Natural killer cell (primary cell): ENCODE measurements at regions not wholly inside any gene's neighbourhood (a gene's known extent, or its start where the extent isn't known, plus 50 kb on each side); places are given as distances from the start of the nearest gene placed in this dataset.

ENCODE experiments used
- ATAC-seq, 3 donors: fragments of 150-1000 bp in 2 of 3; fragments of 200-7000 bp in 1 of 3; cut with Tn5 transposase; 1 replicate in 1 of 3; 2 replicates in 2 of 3; pipeline ENCODE4 v1.10.0; 2021; ENCODE audit warnings: mild to moderate bottlenecking in 2 of 3, moderate library complexity in 2 of 3
- DNase-seq, 2 donors: peaks; one replicate each; pipeline versions ENCODE4 v3.0.0 to v3.0.0-alpha.2; 2013 to 2021; ENCODE audit warnings: mixed read lengths in 1 of 2
- H3K27ac ChIP-seq: one replicate; pipeline ENCODE4 v1.5.1; 2013; ENCODE audit warnings: mild to moderate bottlenecking, low read length
- H3K27me3 ChIP-seq: one replicate; pipeline ENCODE4 v1.6.1; 2013; ENCODE audit warnings: low read length; ENCODE audit not compliant: control insufficient read depth, insufficient read depth
- H3K36me3 ChIP-seq: one replicate; pipeline ENCODE4 v1.6.1; 2013; ENCODE audit warnings: low read length; ENCODE audit not compliant: control insufficient read depth, insufficient read depth
- H3K4me1 ChIP-seq: one replicate; pipeline ENCODE4 v1.6.1; 2013; ENCODE audit warnings: low read length; ENCODE audit not compliant: control insufficient read depth, insufficient read depth
- H3K4me3 ChIP-seq: one replicate; pipeline ENCODE4 v1.5.1; 2013; ENCODE audit warnings: low read length
- H3K9me3 ChIP-seq: one replicate; pipeline ENCODE4 v1.6.1; 2013; ENCODE audit warnings: low read length; ENCODE audit not compliant: control insufficient read depth, insufficient read depth
- H3K27ac Mint-ChIP-seq, 2 donors: one replicate each; pipeline ENCODE4 v1.8.0; 2022; ENCODE audit warnings: mild to moderate bottlenecking in 2 of 2, mixed read lengths in 2 of 2, moderate library complexity in 1 of 2
- H3K27me3 Mint-ChIP-seq, 2 donors: one replicate each; pipeline ENCODE4 v1.8.0; 2022; ENCODE audit warnings: low read depth in 2 of 2, mixed read lengths in 2 of 2
- H3K36me3 Mint-ChIP-seq: one replicate; pipeline ENCODE4 v1.8.0; 2022; ENCODE audit warnings: mixed read lengths
- H3K4me1 Mint-ChIP-seq, 2 donors: one replicate each; pipeline ENCODE4 v1.8.0; 2022; ENCODE audit warnings: mixed read lengths in 2 of 2
- H3K4me3 Mint-ChIP-seq: one replicate; pipeline ENCODE4 v1.8.0; 2022; ENCODE audit warnings: mild to moderate bottlenecking, moderate library complexity, mixed read lengths
- H3K9me3 Mint-ChIP-seq, 2 donors: one replicate each; pipeline ENCODE4 v1.8.0; 2022; ENCODE audit warnings: mixed read lengths in 2 of 2
- WGBS: methylation state at CpG from one replicate; pipeline ENCODE4 v1.1.7; 2013; ENCODE audit warnings: missing lambda C conversion rate; ENCODE audit not compliant: insufficient coverage; 5-methylcytosine and 5-hydroxymethylcytosine counted together
- intact Hi-C: fragments of 100-400 bp; cut with micrococcal nuclease; formaldehyde crosslinking; loops from one replicate; pipeline ENCODE4 v1.14.2; 2022
- TF ChIP-seq, protein P1 (sequence below): fragments of 200-600 bp; IDR thresholded peaks from one replicate; pipeline ENCODE4 v1.8.0; 2022; ENCODE audit warnings: antibody characterized with exemption

DNA sequence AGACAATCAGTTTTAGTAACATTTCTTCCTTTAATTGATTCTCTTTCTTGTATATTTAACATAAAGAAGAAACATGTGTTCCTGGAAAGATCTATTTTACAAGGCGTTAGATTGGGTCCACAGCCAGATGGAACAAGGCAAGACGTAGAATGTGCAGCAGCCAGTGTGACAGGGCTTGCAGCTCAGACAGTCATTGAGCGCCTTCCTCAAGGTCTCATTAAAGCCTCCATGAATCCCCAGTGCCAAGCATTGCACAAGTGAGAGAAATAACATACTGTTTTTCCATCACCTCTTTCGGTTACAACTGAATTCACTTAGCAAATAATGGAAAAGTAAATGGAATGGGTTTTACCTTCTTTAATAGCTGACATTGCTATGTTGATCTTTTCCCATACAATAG lies 292.5 kb downstream of the USP46 start:
- Mint-ChIP-seq H3K4me3 (no peak overlapping the region), H3K36me3 (no peaks in the 10 kb centered on the region), H3K27ac (no peak overlapping the region), H3K9me3 (peaks cover 2% of the 10 kb centered on the region in 2 donors), H3K4me1 (no peaks in the 10 kb centered on the region), H3K27me3 (no peaks in the 10 kb centered on the region)
- no peak overlapping the region for H3K4me3 ChIP-seq
- H3K9me3 ChIP-seq: no peaks in the 10 kb centered on the region
- DNase-seq (no peak), ATAC-seq (no peak)
- H3K36me3 ChIP-seq: no peaks in the 10 kb centered on the region
- 87% methylated on average over 3 of the region's 4 CpGs for WGBS
- H3K27ac ChIP-seq: no peak overlapping the region
- H3K27me3 ChIP-seq: no peaks in the 10 kb centered on the region
- H3K4me1 ChIP-seq: no peaks in the 10 kb centered on the region
- intact Hi-C loops: no loop called here
- TF ChIP-seq, protein P1, sequence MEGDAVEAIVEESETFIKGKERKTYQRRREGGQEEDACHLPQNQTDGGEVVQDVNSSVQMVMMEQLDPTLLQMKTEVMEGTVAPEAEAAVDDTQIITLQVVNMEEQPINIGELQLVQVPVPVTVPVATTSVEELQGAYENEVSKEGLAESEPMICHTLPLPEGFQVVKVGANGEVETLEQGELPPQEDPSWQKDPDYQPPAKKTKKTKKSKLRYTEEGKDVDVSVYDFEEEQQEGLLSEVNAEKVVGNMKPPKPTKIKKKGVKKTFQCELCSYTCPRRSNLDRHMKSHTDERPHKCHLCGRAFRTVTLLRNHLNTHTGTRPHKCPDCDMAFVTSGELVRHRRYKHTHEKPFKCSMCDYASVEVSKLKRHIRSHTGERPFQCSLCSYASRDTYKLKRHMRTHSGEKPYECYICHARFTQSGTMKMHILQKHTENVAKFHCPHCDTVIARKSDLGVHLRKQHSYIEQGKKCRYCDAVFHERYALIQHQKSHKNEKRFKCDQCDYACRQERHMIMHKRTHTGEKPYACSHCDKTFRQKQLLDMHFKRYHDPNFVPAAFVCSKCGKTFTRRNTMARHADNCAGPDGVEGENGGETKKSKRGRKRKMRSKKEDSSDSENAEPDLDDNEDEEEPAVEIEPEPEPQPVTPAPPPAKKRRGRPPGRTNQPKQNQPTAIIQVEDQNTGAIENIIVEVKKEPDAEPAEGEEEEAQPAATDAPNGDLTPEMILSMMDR: no peak

- Mint-ChIP-seq H3K4me1 (no peaks in the 10 kb centered on the region), H3K9me3 (peaks cover 1 to 2% of the 10 kb centered on the region in 2 donors), H3K4me3 (no peak overlapping the region), H3K27me3 (no peaks in the 10 kb centered on the region), H3K27ac (no peak overlapping the region), H3K36me3 (no peaks in the 10 kb centered on the region)
- intact Hi-C loops: no loop called here
- Histone ChIP-seq H3K27me3 (no peaks in the 10 kb centered on the region), H3K27ac (no peak overlapping the region), H3K4me1 (no peaks in the 10 kb centered on the region), H3K9me3 (no peaks in the 10 kb centered on the region), H3K36me3 (no peaks in the 10 kb centered on the region), H3K4me3 (no peak overlapping the region)
- 71% methylated on average over 2 of the region's 2 CpGs for WGBS
- TF ChIP-seq, protein P1: no peak
- DNase-seq: no peak
- no peak for ATAC-seq
Measured at GRCh38 chr4:52367282-52367830, 291.7 kb downstream of the USP46 start.

GRCh38 chr4:52368895-52369294 lies 290.2 kb downstream of the USP46 start:
- no peak overlapping the region for H3K4me3 ChIP-seq
- Mint-ChIP-seq H3K4me1 (no peaks in the 10 kb centered on the region), H3K27ac (no peak overlapping the region), H3K4me3 (no peak overlapping the region), H3K27me3 (no peaks in the 10 kb centered on the region), H3K9me3 (no peaks in the 10 kb centered on the region), H3K36me3 (no peaks in the 10 kb centered on the region)
- DNase-seq (no peak), ATAC-seq (no peak)
- no peaks in the 10 kb centered on the region for H3K9me3 ChIP-seq
- H3K36me3 ChIP-seq: no peaks in the 10 kb centered on the region
- TF ChIP-seq, protein P1: no peak
- 86% methylated on average over 6 of the region's 6 CpGs for WGBS
- no peaks in the 10 kb centered on the region for H3K27me3 ChIP-seq
- H3K27ac ChIP-seq: no peak overlapping the region
- intact Hi-C loops: no loop called here
- H3K4me1 ChIP-seq: no peaks in the 10 kb centered on the region

DNA sequence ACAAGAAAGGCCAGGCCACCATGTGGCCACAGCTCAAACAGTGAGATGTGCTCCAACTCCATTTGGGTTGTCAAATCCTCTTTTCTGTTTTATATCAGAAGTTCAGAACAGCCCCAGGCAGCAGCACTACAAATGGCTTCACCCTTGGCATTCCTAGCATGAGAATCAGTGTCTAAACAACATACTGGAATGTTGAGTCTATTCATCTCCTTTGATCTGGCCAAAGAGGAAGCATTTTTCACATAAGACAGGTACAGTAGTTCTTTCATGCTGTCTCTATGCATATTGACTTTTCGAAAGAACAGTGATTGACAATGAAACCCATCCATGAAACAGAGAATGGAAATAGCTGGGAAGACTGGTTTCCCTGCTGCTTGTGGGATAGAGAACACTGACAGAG lies 289.5 kb downstream of the USP46 start:
- no peak overlapping the region for H3K27ac Mint-ChIP-seq
- Histone ChIP-seq H3K9me3 (no peaks in the 10 kb centered on the region), H3K4me3 (no peak overlapping the region), H3K27ac (no peak overlapping the region), H3K27me3 (no peaks in the 10 kb centered on the region), H3K36me3 (no peaks in the 10 kb centered on the region), H3K4me1 (no peaks in the 10 kb centered on the region)
- no peaks in the 10 kb centered on the region for H3K9me3 Mint-ChIP-seq
- ATAC-seq (no peak), DNase-seq (no peak)
- no peak overlapping the region for H3K4me3 Mint-ChIP-seq
- TF ChIP-seq, protein P1: no peak
- intact Hi-C loops: loop anchor here (10.0 kb wide), 1 partner anchor 295 kb away; no protein-coding TSS in a partner anchor
- no peaks in the 10 kb centered on the region for H3K27me3 Mint-ChIP-seq
- no peaks in the 10 kb centered on the region for H3K4me1 Mint-ChIP-seq
- H3K36me3 Mint-ChIP-seq: no peaks in the 10 kb centered on the region
- 94% methylated on average over 1 of the region's 1 CpG for WGBS
